Lower leg skin (tissue), 3 donors: ENCODE measurements at regions not wholly inside any gene's neighbourhood (a gene's known extent, or its start where the extent isn't known, plus 50 kb on each side); places are given as distances from the start of the nearest gene placed in this dataset.

Source experiments
- CTCF ChIP-seq, 3 donors: fragments of 450-650 bp; IDR thresholded peaks; one replicate each; pipeline ENCODE4 v1.5.1; 2016; ENCODE audit warnings: antibody characterized with exemption in 3 of 3, mild to moderate bottlenecking in 3 of 3, moderate library complexity in 2 of 3
- POLR2A ChIP-seq, 2 donors: fragments of 450-650 bp; IDR thresholded peaks; one replicate each; pipeline ENCODE4 v1.6.1; 2016 to 2017; ENCODE audit warnings: antibody characterized with exemption in 2 of 2, mild to moderate bottlenecking in 1 of 2, moderate library complexity in 1 of 2

DNA sequence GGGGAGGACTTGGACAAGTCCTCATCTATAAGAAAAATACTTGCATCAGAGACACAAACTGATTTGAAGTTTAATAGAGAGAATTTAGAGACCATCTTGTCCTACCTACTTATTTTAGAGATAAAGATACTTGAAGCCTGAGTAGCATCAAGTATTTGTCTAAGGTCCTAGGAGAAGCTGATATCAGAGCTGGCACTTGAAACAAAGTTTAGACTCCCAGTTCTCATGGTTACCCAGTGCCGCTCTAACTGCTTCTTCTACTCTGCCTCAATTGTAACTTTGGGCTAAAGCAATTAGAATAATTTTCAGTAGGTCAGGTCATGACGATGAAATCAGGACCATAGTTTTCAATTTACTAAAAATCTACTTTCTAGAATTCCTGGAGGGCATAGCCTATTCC, 123.9 kb upstream of the CADPS start:
- TF ChIP-seq POLR2A (IDR thresholded peaks at IDR 0.05) (no peak), CTCF (IDR thresholded peaks at IDR 0.05) (no peak)
